ENCODE measurements at regions not wholly inside any gene's neighbourhood (a gene's known extent, or its start where the extent isn't known, plus 50 kb on each side); places are given as distances from the start of the nearest gene placed in this dataset.
"Not testable (repeated sequence)": the region's sequence is repeated elsewhere in the genome, so short reads cannot be mapped to it uniquely, and the experiment has no call there.

DNA sequence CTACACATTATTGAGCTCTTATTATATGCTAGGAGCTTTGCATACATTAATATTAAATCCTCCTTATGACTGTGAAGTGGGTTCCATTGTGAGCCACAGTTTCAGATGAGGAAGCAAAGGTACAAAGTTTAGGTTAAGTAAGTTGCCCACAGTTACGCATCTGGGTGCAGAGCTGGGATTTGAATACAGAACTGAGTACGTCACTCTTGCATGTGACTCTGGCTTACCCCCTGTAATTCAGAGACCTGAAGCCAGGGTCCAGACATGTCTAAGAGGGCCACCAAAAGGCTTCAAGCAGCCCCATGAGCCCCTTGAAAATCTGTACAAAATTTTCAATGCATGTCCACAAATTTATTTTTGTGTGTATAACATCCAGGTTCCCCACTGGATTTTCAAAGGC is 71.8 kb downstream of the KLF15 start:
- no peaks in the 10 kb centered on the region for H3K36me3 ChIP-seq
- H3K9me3 ChIP-seq: peaks cover 0 to 7% (median 0%) of the 10 kb centered on the region in 11 donors
- WGBS, 2 donors: 91 to 97% methylated on average over 2 of the region's 2 CpGs
- peaks cover 0 to 48% (median 5%) of the 10 kb centered on the region in 7 donors for H3K27me3 ChIP-seq
- peaks cover 0 to 30% (median 17%) of the 10 kb centered on the region in 9 donors for H3K4me1 ChIP-seq
- TF ChIP-seq, protein P1, sequence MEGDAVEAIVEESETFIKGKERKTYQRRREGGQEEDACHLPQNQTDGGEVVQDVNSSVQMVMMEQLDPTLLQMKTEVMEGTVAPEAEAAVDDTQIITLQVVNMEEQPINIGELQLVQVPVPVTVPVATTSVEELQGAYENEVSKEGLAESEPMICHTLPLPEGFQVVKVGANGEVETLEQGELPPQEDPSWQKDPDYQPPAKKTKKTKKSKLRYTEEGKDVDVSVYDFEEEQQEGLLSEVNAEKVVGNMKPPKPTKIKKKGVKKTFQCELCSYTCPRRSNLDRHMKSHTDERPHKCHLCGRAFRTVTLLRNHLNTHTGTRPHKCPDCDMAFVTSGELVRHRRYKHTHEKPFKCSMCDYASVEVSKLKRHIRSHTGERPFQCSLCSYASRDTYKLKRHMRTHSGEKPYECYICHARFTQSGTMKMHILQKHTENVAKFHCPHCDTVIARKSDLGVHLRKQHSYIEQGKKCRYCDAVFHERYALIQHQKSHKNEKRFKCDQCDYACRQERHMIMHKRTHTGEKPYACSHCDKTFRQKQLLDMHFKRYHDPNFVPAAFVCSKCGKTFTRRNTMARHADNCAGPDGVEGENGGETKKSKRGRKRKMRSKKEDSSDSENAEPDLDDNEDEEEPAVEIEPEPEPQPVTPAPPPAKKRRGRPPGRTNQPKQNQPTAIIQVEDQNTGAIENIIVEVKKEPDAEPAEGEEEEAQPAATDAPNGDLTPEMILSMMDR (IDR thresholded peaks at IDR 0.05): no peak
- intact Hi-C loops (cut with DNase I): loop anchor here in 3 of 10 donors (5.0 kb wide), 2 partner anchors 67 to 72 kb away; partner anchors contain the start of gene KLF15 (in 2 of the 3)
- no peak overlapping the region for H3K27ac ChIP-seq
- DNase-seq (no peak), ATAC-seq (no peak)
- H3K4me3 ChIP-seq: no peak overlapping the region

DNA sequence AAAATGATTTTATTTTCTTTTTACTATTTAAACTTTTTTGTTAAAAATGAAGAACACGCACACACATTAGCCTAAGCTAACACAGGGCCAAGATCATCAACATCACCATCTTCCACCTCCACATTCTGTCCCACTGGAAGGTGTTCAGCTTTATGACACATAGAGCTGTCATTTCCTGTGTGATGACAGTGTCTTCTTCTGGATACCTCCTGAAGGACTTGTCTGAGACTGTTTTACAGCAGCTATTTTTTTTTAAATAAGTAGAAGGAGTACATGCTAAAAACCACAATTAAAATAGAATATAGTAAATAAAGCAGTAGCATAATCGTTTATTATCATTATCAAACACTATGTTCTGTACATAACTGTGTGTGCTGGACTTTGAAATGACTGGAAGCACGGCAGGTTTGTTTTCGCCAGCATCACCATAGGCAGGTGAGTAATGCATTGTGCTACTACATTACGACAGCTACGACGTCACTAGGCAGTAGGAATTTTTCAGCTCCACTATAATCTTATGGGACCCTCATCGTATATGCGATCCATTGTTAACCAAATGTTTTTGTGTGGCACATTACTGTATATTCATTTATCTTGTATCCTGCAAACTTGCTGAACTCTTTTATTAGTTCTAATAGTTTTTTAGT is 72.8 kb downstream of the KLF15 start:
- Histone ChIP-seq H3K4me1 (peaks cover 0 to 30% (median 17%) of the 10 kb centered on the region in 9 donors), H3K27me3 (peaks cover 0 to 44% (median 5%) of the 10 kb centered on the region in 7 donors), H3K36me3 (no peaks in the 10 kb centered on the region), H3K9me3 (peaks cover 0 to 7% (median 0%) of the 10 kb centered on the region in 11 donors), H3K27ac (no peak overlapping the region), H3K4me3 (no peak overlapping the region)
- ATAC-seq (no peak), DNase-seq (no peak)
- TF ChIP-seq, protein P1 (IDR thresholded peaks at IDR 0.05): no peak
- WGBS, 2 donors: 89 to 91% methylated on average over 9 of the region's 9 CpGs
- intact Hi-C loops (cut with DNase I): no loop called here

DNA sequence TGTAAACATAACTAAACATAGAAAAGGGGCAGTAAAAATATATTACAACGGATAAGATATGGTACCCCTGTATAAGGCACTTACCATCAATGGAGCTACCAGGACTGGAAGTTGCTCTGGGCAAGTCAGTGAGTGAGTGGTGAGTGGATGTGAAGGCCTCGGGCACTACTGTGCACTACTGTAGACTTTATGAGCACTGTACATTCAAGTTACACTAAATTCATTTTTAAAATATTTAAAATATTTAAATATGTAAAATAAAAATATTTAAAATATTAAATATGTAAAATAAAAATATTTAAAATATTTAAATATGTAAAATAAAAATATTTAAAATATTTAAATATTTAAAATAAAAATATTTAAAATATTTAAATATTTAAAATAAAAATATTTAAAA is 73.6 kb downstream of the KLF15 start:
- H3K4me3 ChIP-seq; H3K36me3 ChIP-seq; ATAC-seq; DNase-seq; H3K27ac ChIP-seq; H3K9me3 ChIP-seq; intact Hi-C loops (cut with DNase I): not testable (repeated sequence)
- 87 to 90% methylated on average over 2 of the region's 2 CpGs for WGBS, 2 donors
- Histone ChIP-seq H3K4me1 (peaks cover 0 to 24% (median 14%) of the 10 kb centered on the region in 9 donors), H3K27me3 (peaks cover 0 to 36% (median 5%) of the 10 kb centered on the region in 7 donors)

DNA sequence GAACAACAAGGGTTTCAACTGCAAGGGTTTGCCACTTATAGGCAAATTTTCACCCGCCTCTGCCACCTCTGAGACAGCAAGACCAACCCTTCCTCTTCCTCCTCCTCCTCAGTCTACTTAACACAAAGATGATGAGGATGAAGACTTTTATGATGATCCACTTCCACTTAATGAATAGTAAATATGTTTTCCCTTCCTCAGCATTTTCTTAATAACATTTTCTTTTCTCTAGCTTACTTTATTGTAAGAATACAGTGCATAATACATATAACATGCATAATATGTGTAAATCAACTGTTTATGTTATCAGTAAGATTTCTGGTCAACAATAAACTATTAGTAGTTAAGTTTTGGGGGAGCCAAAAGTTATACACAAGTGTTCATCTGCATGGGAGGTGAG is 77.4 kb downstream of the KLF15 start:
- intact Hi-C loops (cut with DNase I): no loop called here
- DNase-seq: no peak
- H3K4me3 ChIP-seq: no peak overlapping the region
- H3K9me3 ChIP-seq: peaks cover 0 to 7% (median 0%) of the 10 kb centered on the region in 11 donors
- H3K36me3 ChIP-seq: no peaks in the 10 kb centered on the region
- no peak for ATAC-seq
- TF ChIP-seq, protein P1 (IDR thresholded peaks at IDR 0.05): no peak
- peaks cover 0 to 9% (median 0%) of the 10 kb centered on the region in 7 donors for H3K27me3 ChIP-seq
- H3K27ac ChIP-seq: no peak overlapping the region
- WGBS, 2 donors: 79 to 88% methylated on average over 1 of the region's 1 CpG
- H3K4me1 ChIP-seq: no peaks in the 10 kb centered on the region
